HepG2 (cell line): ENCODE measurements at regions not wholly inside any gene's neighbourhood (a gene's known extent, or its start where the extent isn't known, plus 50 kb on each side); places are given as distances from the start of the nearest gene placed in this dataset.

ENCODE experiments used
- ATAC-seq: fragments of 200-7000 bp; cut with Tn5 transposase; 3 replicates; pipeline ENCODE4 v1.9.1; 2020; ENCODE audit warnings: mild to moderate bottlenecking, moderate library complexity
- BruUV-seq: library from RNA; stranded (reverse); fragments of 400-500 nt; replicated peaks from 2 replicates; lab custom pipeline; 2021; lab: Mats Ljungman, UMichigan
- CTCF ChIA-PET: fragments of 300-600 bp; formaldehyde crosslinking; extraction: SDS; loops from one replicate; lab custom pipeline; 2021; ENCODE audit warnings: low total read pairs, inconsistent platforms, low intra/inter-chr PET ratio; lab: Yijun Ruan, JAX
- POLR2A ChIA-PET: fragments of 350-600 bp; sonication (Branson Sonifier 250); formaldehyde crosslinking; loops from one replicate; lab custom pipeline; 2020; ENCODE audit warnings: antibody characterized with exemption, inconsistent platforms; lab: Yijun Ruan, JAX
- DNase-seq: peaks from one replicate; pipeline ENCODE4 v3.0.0-alpha.2; 2015; ENCODE audit warnings: low spot score
- FAIRE-seq: peaks from 3 replicates; lab custom pipeline; 2011; peaks lifted over from hg19 to GRCh38; lab: Jason Lieb, UNC
- H2AFZ ChIP-seq: one replicate; pipeline ENCODE4 v1.6.1; 2011; ENCODE audit warnings: low read length, inconsistent platforms
- H3K27ac ChIP-seq: fragments of 300-600 bp; 3 replicates; pipeline ENCODE4 v1.8.0; 2011; ENCODE audit warnings: mixed run types, mild to moderate bottlenecking, mixed read lengths, low read length, inconsistent platforms; ENCODE audit not compliant: insufficient read depth; ENCODE audit errors: extremely low read length
- H3K27me3 ChIP-seq, 2 experiments: fragments of 200-600 bp in 1 of 2; 2 replicates in 1 of 2; 3 replicates in 1 of 2; pipeline versions ENCODE4 v1.6.0 to v1.8.0; 2011; ENCODE audit warnings: low read length in 2 of 2, mild to moderate bottlenecking in 2 of 2, moderate library complexity in 2 of 2, inconsistent platforms in 1 of 2; ENCODE audit not compliant: insufficient read depth in 2 of 2, control insufficient read depth in 1 of 2
- H3K36me3 ChIP-seq, 2 experiments: fragments of 200-600 bp in 1 of 2; replicated peaks in 1 of 2; 2 replicates in 1 of 2; 3 replicates in 1 of 2; pipeline versions ENCODE4 v1.5.1 to v1.8.0; 2011; ENCODE audit warnings: low read length in 2 of 2, inconsistent platforms in 1 of 2; ENCODE audit not compliant: insufficient read depth in 2 of 2, control insufficient read depth in 1 of 2
- H3K4me1 ChIP-seq: 2 replicates; pipeline ENCODE4 v1.5.1; 2012; ENCODE audit warnings: low read length, inconsistent platforms; ENCODE audit not compliant: insufficient read depth
- H3K4me2 ChIP-seq: 2 replicates; pipeline ENCODE4 v1.6.0; 2011; ENCODE audit warnings: low read depth, low read length, inconsistent platforms
- H3K4me3 ChIP-seq, 3 experiments: fragments of 200-600 bp in 1 of 3; sonication (generic), shearing (Covaris generic) in 1 of 3; replicated peaks in 1 of 3; 2 replicates each; pipeline ENCODE4 v1.5.1; 2011 to 2016; ENCODE audit warnings: low read length in 3 of 3, inconsistent platforms in 2 of 3, low read depth in 2 of 3, mild to moderate bottlenecking in 2 of 3, control low read depth in 1 of 3, mixed read lengths in 1 of 3; ENCODE audit not compliant: insufficient read depth in 1 of 3
- H3K79me2 ChIP-seq: one replicate; pipeline ENCODE4 v1.6.1; 2011; ENCODE audit warnings: low read length, inconsistent platforms; ENCODE audit not compliant: insufficient read depth
- H3K9ac ChIP-seq: 2 replicates; pipeline ENCODE4 v1.6.0; 2011; ENCODE audit warnings: mild to moderate bottlenecking, low read depth, low read length, inconsistent platforms; ENCODE audit not compliant: insufficient read depth
- H3K9me3 ChIP-seq: 2 replicates; pipeline ENCODE4 v1.5.1; 2012; ENCODE audit warnings: mild to moderate bottlenecking, low read length
- H4K20me1 ChIP-seq: 2 replicates; pipeline ENCODE4 v1.6.0; 2011; ENCODE audit warnings: inconsistent platforms, mild to moderate bottlenecking, low read length, moderate library complexity; ENCODE audit not compliant: insufficient read depth
- CBX2 ChIP-seq, 2 experiments: fragments of 200-600 bp in 1 of 2; sonication (generic); formaldehyde crosslinking in 1 of 2; IDR thresholded peaks; 2 replicates each; pipeline versions ENCODE4 v1.7.0 to v1.8.1; 2018 to 2022; ENCODE audit warnings: low read depth in 2 of 2, low read length in 1 of 2, mild to moderate bottlenecking in 1 of 2, missing genetic modification reagents in 1 of 2
- EEA1 ChIP-seq: sonication (generic); formaldehyde crosslinking; IDR thresholded peaks from 2 replicates; pipeline ENCODE4 v1.5.1; 2020; ENCODE audit warnings: mild to moderate bottlenecking, missing genetic modification reagents, borderline replicate concordance
- MBD4 ChIP-seq: IDR thresholded peaks from 2 replicates; pipeline ENCODE4 v1.6.1; 2012; ENCODE audit warnings: low read length, inconsistent platforms, borderline replicate concordance
- POLR2A ChIP-seq, 2 experiments: IDR thresholded peaks; 2 replicates each; pipeline ENCODE4 v1.6.1; 2011; ENCODE audit warnings: low read depth in 2 of 2, low read length in 2 of 2, mild to moderate bottlenecking in 1 of 2, moderate library complexity in 1 of 2; ENCODE audit not compliant: insufficient read depth in 1 of 2
- SAP130 ChIP-seq: IDR thresholded peaks from 2 replicates; pipeline ENCODE4 v1.6.1; 2016; ENCODE audit warnings: low read depth
- SP140L ChIP-seq: sonication (generic); formaldehyde crosslinking; IDR thresholded peaks from 2 replicates; pipeline ENCODE4 v1.4.0; 2020; ENCODE audit warnings: missing genetic modification reagents, borderline replicate concordance
- TBP ChIP-seq: sonication (generic); formaldehyde crosslinking; IDR thresholded peaks from 2 replicates; pipeline ENCODE4 v1.5.0; 2020; ENCODE audit warnings: missing genetic modification reagents
- ZBTB34 ChIP-seq: sonication (generic); formaldehyde crosslinking; IDR thresholded peaks from 2 replicates; pipeline ENCODE4 v1.8.0; 2022; ENCODE audit warnings: mild to moderate bottlenecking, missing genetic modification reagents
- ZC3H13 ChIP-seq: sonication (generic); formaldehyde crosslinking; IDR thresholded peaks from 2 replicates; pipeline ENCODE4 v1.8.1; 2023; ENCODE audit warnings: mild to moderate bottlenecking, missing genetic modification reagents, moderate library complexity
- ZC3H4 ChIP-seq: sonication (generic); formaldehyde crosslinking; IDR thresholded peaks from 2 replicates; pipeline ENCODE4 v1.4.0; 2020; ENCODE audit warnings: missing genetic modification reagents, borderline replicate concordance
- ZFP41 ChIP-seq: sonication (generic); formaldehyde crosslinking; IDR thresholded peaks from 2 replicates; pipeline ENCODE4 v1.4.0; 2020; ENCODE audit warnings: mild to moderate bottlenecking, missing genetic modification reagents, borderline replicate concordance
- ZNF740 ChIP-seq: sonication (generic); formaldehyde crosslinking; IDR thresholded peaks from 2 replicates; pipeline ENCODE4 v1.4.0; 2020; ENCODE audit warnings: missing genetic modification reagents
- ZNF850 ChIP-seq: sonication (generic); formaldehyde crosslinking; conservative IDR thresholded peaks from 2 replicates; pipeline ENCODE4 v1.9.0; 2021; ENCODE audit warnings: mild to moderate bottlenecking, missing genetic modification reagents
- WGBS: methylation state at CpG from one replicate; pipeline ENCODE4 v1.1.6; 2017; ENCODE audit warnings: low lambda C conversion rate; 5-methylcytosine and 5-hydroxymethylcytosine counted together
- in situ Hi-C: cut with HindIII; loops from 2 replicates; pipeline ENCODE4 v1.10.0; 2017; ENCODE audit warnings: low pct_unique_long_range_greater_than_20kb; ENCODE audit not compliant: extremely low pct_ligation_motif_present
- intact Hi-C: fragments of 100-400 bp; cut with micrococcal nuclease; formaldehyde crosslinking; loops from one replicate; pipeline ENCODE4 v1.10.0; 2022; ENCODE audit not compliant: unreplicated experiment
- TF ChIP-seq, protein P1 (sequence below): sonication (generic); formaldehyde crosslinking; IDR thresholded peaks from 2 replicates; pipeline ENCODE4 v1.4.0; 2020; ENCODE audit warnings: missing genetic modification reagents, mild to moderate bottlenecking, borderline replicate concordance

GRCh38 chr7:68216051-68216450 lies 1219.4 kb downstream of the TYW1 start:
- ChIA-PET CTCF (no interaction called here), POLR2A (no interaction called here)
- H3K9me3 ChIP-seq = no peaks in the 10 kb centered on the region; the same call in 1 of the 2 replicates
- no TSS peak for BruUV-seq
- H4K20me1 ChIP-seq = no peaks in the 10 kb centered on the region
- no peak overlapping the region for H2AFZ ChIP-seq
- WGBS = 0% methylated on average over 5 of the region's 5 CpGs
- FAIRE-seq = no peak
- no peak overlapping the region for H3K9ac ChIP-seq
- no peak overlapping the region for H3K4me2 ChIP-seq
- DNase-seq = no peak
- H3K27ac ChIP-seq = no peak overlapping the region
- no peaks in the 10 kb centered on the region for H3K4me1 ChIP-seq
- in situ Hi-C loops = no loop called here
- no peak overlapping the region for H3K4me3 ChIP-seq
- intact Hi-C loops = no loop called here
- TF ChIP-seq ZBTB34 = no peak
- no peak for TF ChIP-seq CBX2 (IDR thresholded peaks at IDR 0.05; ENCODE audit: low read depth, low read length)
- TF ChIP-seq CBX2 (CRISPR knock-in tag; IDR thresholded peaks at IDR 0.05; ENCODE audit: low read depth) = no peak
- no peak for TF ChIP-seq SP140L (CRISPR knock-in tag)
- no peak for TF ChIP-seq EEA1 (CRISPR knock-in tag)
- no peak for TF ChIP-seq ZFP41 (CRISPR knock-in tag)
- TF ChIP-seq POLR2A (IDR thresholded peaks at IDR 0.05; ENCODE audit: insufficient read depth in 1 of 2, low read depth in 2 of 2, low read length in 2 of 2) = no peak
- TF ChIP-seq ZNF740 = no peak
- TF ChIP-seq TBP = no peak
- no peak for TF ChIP-seq ZNF850 (CRISPR knock-in tag)
- TF ChIP-seq, protein P1, sequence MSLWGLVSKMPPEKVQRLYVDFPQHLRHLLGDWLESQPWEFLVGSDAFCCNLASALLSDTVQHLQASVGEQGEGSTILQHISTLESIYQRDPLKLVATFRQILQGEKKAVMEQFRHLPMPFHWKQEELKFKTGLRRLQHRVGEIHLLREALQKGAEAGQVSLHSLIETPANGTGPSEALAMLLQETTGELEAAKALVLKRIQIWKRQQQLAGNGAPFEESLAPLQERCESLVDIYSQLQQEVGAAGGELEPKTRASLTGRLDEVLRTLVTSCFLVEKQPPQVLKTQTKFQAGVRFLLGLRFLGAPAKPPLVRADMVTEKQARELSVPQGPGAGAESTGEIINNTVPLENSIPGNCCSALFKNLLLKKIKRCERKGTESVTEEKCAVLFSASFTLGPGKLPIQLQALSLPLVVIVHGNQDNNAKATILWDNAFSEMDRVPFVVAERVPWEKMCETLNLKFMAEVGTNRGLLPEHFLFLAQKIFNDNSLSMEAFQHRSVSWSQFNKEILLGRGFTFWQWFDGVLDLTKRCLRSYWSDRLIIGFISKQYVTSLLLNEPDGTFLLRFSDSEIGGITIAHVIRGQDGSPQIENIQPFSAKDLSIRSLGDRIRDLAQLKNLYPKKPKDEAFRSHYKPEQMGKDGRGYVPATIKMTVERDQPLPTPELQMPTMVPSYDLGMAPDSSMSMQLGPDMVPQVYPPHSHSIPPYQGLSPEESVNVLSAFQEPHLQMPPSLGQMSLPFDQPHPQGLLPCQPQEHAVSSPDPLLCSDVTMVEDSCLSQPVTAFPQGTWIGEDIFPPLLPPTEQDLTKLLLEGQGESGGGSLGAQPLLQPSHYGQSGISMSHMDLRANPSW (CRISPR knock-in tag) = no peak
- no peak for TF ChIP-seq MBD4
- no peak for TF ChIP-seq SAP130 (CRISPR knock-in tag)
- no peak for TF ChIP-seq ZC3H13 (CRISPR knock-in tag)
- TF ChIP-seq ZC3H4 (CRISPR knock-in tag) = no peak
- H3K27me3 ChIP-seq = no peaks in the 10 kb centered on the region
- H3K79me2 ChIP-seq = no peaks in the 10 kb centered on the region
- no peak for ATAC-seq
- H3K36me3 ChIP-seq = no peaks in the 10 kb centered on the region
